ENCODE measurements at regions not wholly inside any gene's neighbourhood (a gene's known extent, or its start where the extent isn't known, plus 50 kb on each side); places are given as distances from the start of the nearest gene placed in this dataset.

GRCh38 chr19:29016926-29017760, 195.8 kb downstream of the UQCRFS1 start:
- H3K4me3 ChIP-seq (ENCODE audit: low read length): no peak overlapping the region
- no peak for DNase-seq (ENCODE audit: low read depth)
- TF ChIP-seq, protein P1, sequence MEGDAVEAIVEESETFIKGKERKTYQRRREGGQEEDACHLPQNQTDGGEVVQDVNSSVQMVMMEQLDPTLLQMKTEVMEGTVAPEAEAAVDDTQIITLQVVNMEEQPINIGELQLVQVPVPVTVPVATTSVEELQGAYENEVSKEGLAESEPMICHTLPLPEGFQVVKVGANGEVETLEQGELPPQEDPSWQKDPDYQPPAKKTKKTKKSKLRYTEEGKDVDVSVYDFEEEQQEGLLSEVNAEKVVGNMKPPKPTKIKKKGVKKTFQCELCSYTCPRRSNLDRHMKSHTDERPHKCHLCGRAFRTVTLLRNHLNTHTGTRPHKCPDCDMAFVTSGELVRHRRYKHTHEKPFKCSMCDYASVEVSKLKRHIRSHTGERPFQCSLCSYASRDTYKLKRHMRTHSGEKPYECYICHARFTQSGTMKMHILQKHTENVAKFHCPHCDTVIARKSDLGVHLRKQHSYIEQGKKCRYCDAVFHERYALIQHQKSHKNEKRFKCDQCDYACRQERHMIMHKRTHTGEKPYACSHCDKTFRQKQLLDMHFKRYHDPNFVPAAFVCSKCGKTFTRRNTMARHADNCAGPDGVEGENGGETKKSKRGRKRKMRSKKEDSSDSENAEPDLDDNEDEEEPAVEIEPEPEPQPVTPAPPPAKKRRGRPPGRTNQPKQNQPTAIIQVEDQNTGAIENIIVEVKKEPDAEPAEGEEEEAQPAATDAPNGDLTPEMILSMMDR (IDR thresholded peaks at IDR 0.05; ENCODE audit: insufficient read depth, low read depth, low read length, missing control alignments): no peak

DNA sequence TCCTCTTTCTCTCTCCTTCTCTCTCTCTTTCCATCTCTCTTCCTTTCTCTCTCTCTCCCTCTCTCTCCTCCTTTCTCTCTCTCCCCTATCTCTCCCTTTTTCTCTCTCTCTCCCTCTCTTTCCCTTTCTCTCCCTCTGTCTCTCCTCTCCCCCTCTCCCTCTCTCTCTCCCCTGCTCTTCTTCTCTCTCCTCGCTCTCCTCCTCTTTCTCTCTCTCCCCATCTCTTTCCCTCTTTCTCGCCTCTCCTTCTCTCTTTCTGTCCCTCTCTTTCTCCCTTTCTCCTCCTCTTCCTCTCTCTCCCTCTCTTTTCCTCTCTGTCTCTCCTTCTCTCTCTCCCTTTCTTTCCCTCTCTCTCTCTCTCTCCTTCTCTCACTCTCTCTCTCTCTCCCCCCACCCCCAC, 196.6 kb downstream of the UQCRFS1 start:
- no peak for DNase-seq (ENCODE audit: low read depth)
- TF ChIP-seq, protein P1 (IDR thresholded peaks at IDR 0.05; ENCODE audit: insufficient read depth, low read depth, low read length, missing control alignments): no peak
- H3K4me3 ChIP-seq (ENCODE audit: low read length): no peak overlapping the region

- TF ChIP-seq, protein P1 (IDR thresholded peaks at IDR 0.05; ENCODE audit: insufficient read depth, low read depth, low read length, missing control alignments): no peak
Measured at GRCh38 chr19:29015569-29015968, 197.4 kb downstream of the UQCRFS1 start.

DNA sequence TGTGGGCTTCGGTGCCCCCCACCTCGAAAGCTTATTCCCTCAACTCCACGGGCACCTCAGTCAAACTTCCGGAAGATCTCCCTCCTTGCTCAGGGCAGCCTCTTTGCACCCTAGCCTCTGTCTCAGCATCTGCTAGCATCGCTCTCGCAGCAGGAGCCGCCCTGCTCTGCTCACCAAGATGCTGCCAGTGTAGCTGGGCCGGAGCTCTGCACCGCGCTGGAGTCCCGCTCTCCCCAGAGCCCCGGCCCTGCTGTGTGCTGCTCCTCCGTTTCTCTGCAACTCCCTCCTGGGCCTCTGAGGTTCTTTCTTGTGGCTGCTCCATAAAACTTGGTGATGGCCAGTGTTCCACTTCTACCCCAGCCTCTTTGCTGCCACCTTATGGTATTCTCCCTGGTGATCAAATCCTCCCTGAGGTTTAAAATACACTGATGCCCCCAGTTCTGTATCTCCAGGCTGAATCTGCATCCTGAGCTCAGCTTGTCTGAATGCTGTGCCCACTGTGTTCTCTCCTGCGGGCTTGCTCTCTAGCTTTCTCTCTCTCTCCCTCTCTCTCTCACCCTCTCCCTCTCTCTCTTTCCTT, 198.0 kb downstream of the UQCRFS1 start:
- TF ChIP-seq, protein P1 (IDR thresholded peaks at IDR 0.05; ENCODE audit: insufficient read depth, low read depth, low read length, missing control alignments): no peak
- no peak overlapping the region for H3K4me3 ChIP-seq (ENCODE audit: low read length)
- DNase-seq (ENCODE audit: low read depth): no peak

More at GRCh38 chr19:29015569-29015968, 197.4 kb downstream of the UQCRFS1 start:
- DNase-seq (ENCODE audit: low read depth): no peak
- no peak overlapping the region for H3K4me3 ChIP-seq (ENCODE audit: low read length)

DNA sequence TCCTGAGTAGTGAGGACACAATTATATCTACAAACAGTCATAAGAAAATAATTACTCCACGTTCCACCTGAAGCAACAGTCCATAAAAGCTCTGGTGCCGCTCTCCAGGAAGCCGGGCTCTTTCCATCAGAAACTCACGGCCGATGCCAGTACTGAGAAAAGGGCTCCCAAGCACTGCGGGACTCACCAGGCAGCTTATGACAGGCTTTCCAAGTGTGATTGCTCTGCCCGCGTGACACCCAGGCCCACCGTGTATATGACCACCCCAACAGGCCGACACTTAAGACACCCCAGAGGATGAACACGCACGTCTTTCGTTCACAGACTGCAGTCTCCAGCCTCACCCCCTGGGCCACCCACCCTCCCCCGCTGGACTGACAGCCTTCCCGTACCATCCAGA, 199.0 kb downstream of the UQCRFS1 start:
- no peak for DNase-seq (ENCODE audit: low read depth)
- H3K4me3 ChIP-seq (ENCODE audit: low read length): no peak overlapping the region

GRCh38 chr19:29013325-29013724, 199.6 kb downstream of the UQCRFS1 start:
- no peak for DNase-seq (ENCODE audit: low read depth)
- no peak overlapping the region for H3K4me3 ChIP-seq (ENCODE audit: low read length)
- TF ChIP-seq, protein P1 (IDR thresholded peaks at IDR 0.05; ENCODE audit: insufficient read depth, low read depth, low read length, missing control alignments): no peak

More for the DNA sequence above, 199.0 kb downstream of the UQCRFS1 start:
- TF ChIP-seq, protein P1 (IDR thresholded peaks at IDR 0.05; ENCODE audit: insufficient read depth, low read depth, low read length, missing control alignments): no peak

Measured in epithelial cell of esophagus (primary cell).